Occipital lobe (tissue), 1 donor: ENCODE measurements at regions not wholly inside any gene's neighbourhood (a gene's known extent, or its start where the extent isn't known, plus 50 kb on each side); places are given as distances from the start of the nearest gene placed in this dataset.

Source experiments
- DNase-seq: peaks from one replicate; lab custom pipeline; 2025; lab: John Stamatoyannopoulos, UW

- no peak for DNase-seq
Measured at GRCh38 chr5:121315786-121316185, 535.9 kb upstream of the FTMT start.

- no peak for DNase-seq
Measured at GRCh38 chr5:121319292-121319691, 532.4 kb upstream of the FTMT start.

GRCh38 chr5:121325930-121326329, 525.8 kb upstream of the FTMT start:
- no peak for DNase-seq

GRCh38 chr5:121350181-121350930, 501.3 kb upstream of the FTMT start:
- no peak for DNase-seq

GRCh38 chr5:121366515-121366914, 485.2 kb upstream of the FTMT start:
- DNase-seq, result no peak

GRCh38 chr5:121373371-121373770, 478.3 kb upstream of the FTMT start:
- no peak for DNase-seq

GRCh38 chr5:121377461-121377860, 474.2 kb upstream of the FTMT start:
- DNase-seq, result no peak

- DNase-seq, result no peak
Measured at GRCh38 chr5:121378046-121378445, 473.6 kb upstream of the FTMT start.

- DNase-seq, result no peak
Measured at GRCh38 chr5:121378559-121379359, 472.9 kb upstream of the FTMT start.

- DNase-seq, result no peak
Measured at GRCh38 chr5:121380066-121380465, 471.6 kb upstream of the FTMT start.

GRCh38 chr5:121384359-121384758, 467.3 kb upstream of the FTMT start:
- DNase-seq, result no peak

GRCh38 chr5:121386334-121386733, 465.3 kb upstream of the FTMT start:
- no peak for DNase-seq

GRCh38 chr5:121396716-121397115, 455.0 kb upstream of the FTMT start:
- DNase-seq, result no peak

GRCh38 chr5:121399879-121400278, 451.8 kb upstream of the FTMT start:
- no peak for DNase-seq

GRCh38 chr5:121408778-121409177, 442.9 kb upstream of the FTMT start:
- no peak for DNase-seq

GRCh38 chr5:121415270-121415669, 436.4 kb upstream of the FTMT start:
- no peak for DNase-seq

GRCh38 chr5:121421646-121422045, 430.0 kb upstream of the FTMT start:
- DNase-seq, result no peak

- no peak for DNase-seq
Measured at GRCh38 chr5:121424976-121425375, 426.7 kb upstream of the FTMT start.

- no peak for DNase-seq
Measured at GRCh38 chr5:121426153-121426552, 425.5 kb upstream of the FTMT start.

GRCh38 chr5:121429761-121430160, 421.9 kb upstream of the FTMT start:
- no peak for DNase-seq

GRCh38 chr5:121430538-121430937, 421.1 kb upstream of the FTMT start:
- DNase-seq, result no peak

GRCh38 chr5:121445511-121445910, 406.2 kb upstream of the FTMT start:
- no peak for DNase-seq

GRCh38 chr5:121462441-121462840, 389.2 kb upstream of the FTMT start:
- DNase-seq, result no peak
